ENCODE measurements at regions not wholly inside any gene's neighbourhood (a gene's known extent, or its start where the extent isn't known, plus 50 kb on each side); places are given as distances from the start of the nearest gene placed in this dataset.

- TF ChIP-seq PRDM2 (tag by site-specific recombination; IDR thresholded peaks at IDR 0.05; ENCODE audit: borderline replicate concordance) (no peak), ZNF501 (tag by site-specific recombination; IDR thresholded peaks at IDR 0.05) (no peak), TSHZ1 (tag by site-specific recombination; IDR thresholded peaks at IDR 0.05; ENCODE audit: borderline replicate concordance) (no peak), SETDB1 (IDR thresholded peaks at IDR 0.05; ENCODE audit: insufficient read length, low read length) (no peak), ZNF24 (tag by site-specific recombination; IDR thresholded peaks at IDR 0.05) (no peak)
Measured at GRCh38 chr2:78260861-78261260, 738.7 kb upstream of the LRRTM4 start (continued).

- H3K36me3 ChIP-seq (ENCODE audit: control insufficient read depth in 2 of 2, insufficient read depth in 1 of 2, low read length in 2 of 2): no peaks in the 10 kb centered on the region
- no peak overlapping the region for H3K27ac ChIP-seq (ENCODE audit: extremely low read depth, low read depth, low read length)
- CTCF ChIA-PET: no interaction called here
- H3K9me3 ChIP-seq (ENCODE audit: control insufficient read depth, insufficient read depth, low read depth, low read length): no peaks in the 10 kb centered on the region
- POLR2A ChIA-PET: no interaction called here
- no peak overlapping the region for H3K4me3 ChIP-seq (ENCODE audit: low read depth, low read length)
- H3K4me1 ChIP-seq (ENCODE audit: control insufficient read depth, insufficient read depth, low read length): no peaks in the 10 kb centered on the region
- TF ChIP-seq ZNF24 (tag by site-specific recombination; IDR thresholded peaks at IDR 0.05) (no peak), GLI2 (tag by site-specific recombination; IDR thresholded peaks at IDR 0.05; ENCODE audit: borderline replicate concordance, low read depth) (no peak), ZNF248 (tag by site-specific recombination; IDR thresholded peaks at IDR 0.05) (no peak), ATF2 (tag by site-specific recombination; IDR thresholded peaks at IDR 0.05; ENCODE audit: low read depth) (no peak), ZNF670 (tag by site-specific recombination; IDR thresholded peaks at IDR 0.05; ENCODE audit: low read depth) (no peak), BCL11B (tag by site-specific recombination; IDR thresholded peaks at IDR 0.05; ENCODE audit: low read depth) (no peak), ZNF114 (tag by site-specific recombination; IDR thresholded peaks at IDR 0.05) (no peak), SCRT1 (tag by site-specific recombination; IDR thresholded peaks at IDR 0.05; ENCODE audit: borderline replicate concordance) (no peak), TRIM28 (IDR thresholded peaks at IDR 0.05; ENCODE audit: borderline replicate concordance, low read length) (no peak), ZNF426 (tag by site-specific recombination; IDR thresholded peaks at IDR 0.05) (no peak), ZNF121 (tag by site-specific recombination; IDR thresholded peaks at IDR 0.05) (no peak), ZNF513 (tag by site-specific recombination; IDR thresholded peaks at IDR 0.05) (no peak), ZNF645 (tag by site-specific recombination; IDR thresholded peaks at IDR 0.05) (no peak), INSM2 (tag by site-specific recombination; IDR thresholded peaks at IDR 0.05) (no peak), ZNF571 (tag by site-specific recombination; IDR thresholded peaks at IDR 0.05) (no peak), ZNF555 (tag by site-specific recombination; conservative IDR thresholded peaks at IDR 0.05) (no peak)
Measured at GRCh38 chr2:78261454-78261853, 739.3 kb upstream of the LRRTM4 start.

All from HEK293 (cell line).